Left ventricle myocardium inferior (tissue), 1 donor: ENCODE measurements at regions not wholly inside any gene's neighbourhood (a gene's known extent, or its start where the extent isn't known, plus 50 kb on each side); places are given as distances from the start of the nearest gene placed in this dataset.

Experiments
- DNase-seq: peaks from one replicate; pipeline ENCODE4 v3.0.0-alpha.2; 2020
- H3K27ac ChIP-seq: fragments of 200-600 bp; replicated peaks from 2 replicates; pipeline ENCODE4 v1.8.0; 2021
- H3K27me3 ChIP-seq: fragments of 200-600 bp; 2 replicates; pipeline ENCODE4 v1.8.0; 2021; ENCODE audit warnings: low read depth
- H3K36me3 ChIP-seq: fragments of 200-600 bp; 2 replicates; pipeline ENCODE4 v1.8.0; 2021
- H3K4me1 ChIP-seq: fragments of 200-600 bp; 2 replicates; pipeline ENCODE4 v1.8.0; 2021
- H3K4me3 ChIP-seq: fragments of 200-600 bp; 2 replicates; pipeline ENCODE4 v1.8.0; 2021; ENCODE audit warnings: mild to moderate bottlenecking, moderate library complexity
- H3K9me3 ChIP-seq: fragments of 200-600 bp; replicated peaks from 2 replicates; pipeline ENCODE4 v1.8.0; 2021
- CTCF ChIP-seq: fragments of 200-600 bp; IDR thresholded peaks from 2 replicates; pipeline ENCODE4 v1.8.0; 2021; ENCODE audit warnings: antibody characterized with exemption, mild to moderate bottlenecking, borderline replicate concordance
- intact Hi-C: fragments of 100-400 bp; cut with micrococcal nuclease; formaldehyde crosslinking; loops from one replicate; pipeline ENCODE4 v1.11.0; 2022
- donor health status: DM: no; HTN: yes; CAD: no; lungs with severe emphysema.

- Histone ChIP-seq H3K27me3 (no peaks in the 10 kb centered on the region), H3K36me3 (no peaks in the 10 kb centered on the region), H3K4me3 (no peak overlapping the region), H3K4me1 (no peaks in the 10 kb centered on the region), H3K9me3 (peaks cover 4% of the 10 kb centered on the region), H3K27ac (no peak overlapping the region)
- TF ChIP-seq CTCF: no peak
- intact Hi-C loops: no loop called here
- no peak for DNase-seq
Observed at GRCh38 chr13:80217614-80218456, 123.1 kb downstream of the SPRY2 start.

GRCh38 chr13:80215368-80215767 is 125.6 kb downstream of the SPRY2 start:
- no peak for DNase-seq
- intact Hi-C loops: no loop called here

GRCh38 chr13:80214521-80214991 is 126.4 kb downstream of the SPRY2 start:
- DNase-seq: no peak
- no peaks in the 10 kb centered on the region for H3K4me1 ChIP-seq
- no peak for TF ChIP-seq CTCF
- H3K4me3 ChIP-seq: no peak overlapping the region
- no peaks in the 10 kb centered on the region for H3K36me3 ChIP-seq
- intact Hi-C loops: no loop called here
- H3K27me3 ChIP-seq: no peaks in the 10 kb centered on the region
- no peak overlapping the region for H3K27ac ChIP-seq
- H3K9me3 ChIP-seq: no peaks in the 10 kb centered on the region

More at GRCh38 chr13:80215368-80215767, 125.6 kb downstream of the SPRY2 start:
- no peaks in the 10 kb centered on the region for H3K4me1 ChIP-seq
- H3K4me3 ChIP-seq: no peak overlapping the region
- no peaks in the 10 kb centered on the region for H3K36me3 ChIP-seq
- no peak overlapping the region for H3K27ac ChIP-seq
- no peaks in the 10 kb centered on the region for H3K27me3 ChIP-seq
- H3K9me3 ChIP-seq: no peaks in the 10 kb centered on the region
- TF ChIP-seq CTCF: no peak

GRCh38 chr13:80214050-80214449 is 126.9 kb downstream of the SPRY2 start:
- H3K9me3 ChIP-seq: no peaks in the 10 kb centered on the region
- intact Hi-C loops: no loop called here
- no peak overlapping the region for H3K27ac ChIP-seq
- no peak overlapping the region for H3K4me3 ChIP-seq
- no peak for TF ChIP-seq CTCF
- no peaks in the 10 kb centered on the region for H3K27me3 ChIP-seq
- H3K36me3 ChIP-seq: no peaks in the 10 kb centered on the region
- H3K4me1 ChIP-seq: no peaks in the 10 kb centered on the region
- no peak for DNase-seq

GRCh38 chr13:80213201-80213600 is 127.7 kb downstream of the SPRY2 start:
- Histone ChIP-seq H3K27ac (no peak overlapping the region), H3K9me3 (no peaks in the 10 kb centered on the region), H3K36me3 (no peaks in the 10 kb centered on the region), H3K4me1 (no peaks in the 10 kb centered on the region), H3K4me3 (no peak overlapping the region), H3K27me3 (no peaks in the 10 kb centered on the region)
- no peak for TF ChIP-seq CTCF
- no peak for DNase-seq
- intact Hi-C loops: no loop called here
